SKM-1 (cell line): ENCODE measurements at regions not wholly inside any gene's neighbourhood (a gene's known extent, or its start where the extent isn't known, plus 50 kb on each side); places are given as distances from the start of the nearest gene placed in this dataset.

Experiments used
- DNase-seq: peaks from one replicate; lab custom pipeline; 2025; ENCODE audit not compliant: unreplicated experiment; lab: John Stamatoyannopoulos, UW

DNA sequence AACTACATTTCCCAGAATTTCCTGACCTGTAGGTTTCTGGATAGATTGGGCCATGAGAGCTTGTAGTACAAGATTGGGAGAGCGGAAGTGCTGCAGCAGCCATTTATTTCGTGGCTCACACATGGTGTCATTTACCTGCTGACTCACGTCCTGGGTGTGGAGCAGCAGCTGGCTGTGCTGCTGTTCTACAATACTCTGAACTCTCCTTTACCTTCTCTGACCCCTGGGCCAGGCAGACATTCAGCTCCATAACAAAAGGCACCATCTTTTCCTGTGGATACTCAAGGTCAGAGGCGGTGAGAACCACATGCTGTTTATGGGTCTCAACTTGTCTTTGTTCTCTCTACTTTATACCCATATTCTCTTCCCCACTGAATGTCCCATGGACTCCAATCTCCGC, 490.2 kb downstream of the IGSF11 start:
- DNase-seq = no peak

DNA sequence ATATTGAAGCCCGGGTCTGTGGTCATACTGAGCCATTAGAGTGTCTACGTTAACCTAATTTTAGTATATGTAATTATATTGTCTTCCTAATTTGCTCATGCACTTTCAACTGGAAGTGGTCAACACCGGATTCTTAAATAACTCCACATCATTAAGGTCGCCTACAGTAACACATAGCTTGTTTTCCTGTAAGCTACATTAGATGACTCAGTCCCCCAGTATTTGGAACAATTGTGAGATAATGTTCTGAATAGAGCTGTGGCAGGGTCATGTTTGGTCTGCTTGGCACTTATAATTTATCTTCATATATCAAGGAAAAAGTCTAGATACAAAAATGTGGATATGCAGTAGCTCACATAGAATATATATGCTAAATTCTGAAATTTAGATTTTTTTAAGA, 486.2 kb downstream of the IGSF11 start:
- DNase-seq = no peak

DNA sequence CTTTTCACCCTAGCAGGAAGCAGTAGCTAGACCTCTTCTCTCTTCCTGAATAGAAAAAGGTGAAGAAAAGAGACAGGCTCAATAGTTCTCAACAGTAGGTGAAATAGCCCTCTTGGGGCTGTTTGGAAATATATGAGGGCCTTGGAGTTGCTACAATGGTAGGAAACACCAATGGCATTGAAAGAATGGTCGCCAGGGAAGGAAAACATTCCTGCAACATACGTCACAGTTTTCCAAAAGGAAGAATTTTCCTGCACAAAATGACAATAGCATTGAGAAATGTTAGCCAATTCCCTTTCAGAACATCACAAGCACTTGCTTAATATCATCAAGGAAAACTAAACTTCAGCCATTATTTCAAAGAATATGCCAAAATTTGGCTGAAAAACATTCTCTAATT, 484.5 kb downstream of the IGSF11 start:
- DNase-seq = no peak

DNA sequence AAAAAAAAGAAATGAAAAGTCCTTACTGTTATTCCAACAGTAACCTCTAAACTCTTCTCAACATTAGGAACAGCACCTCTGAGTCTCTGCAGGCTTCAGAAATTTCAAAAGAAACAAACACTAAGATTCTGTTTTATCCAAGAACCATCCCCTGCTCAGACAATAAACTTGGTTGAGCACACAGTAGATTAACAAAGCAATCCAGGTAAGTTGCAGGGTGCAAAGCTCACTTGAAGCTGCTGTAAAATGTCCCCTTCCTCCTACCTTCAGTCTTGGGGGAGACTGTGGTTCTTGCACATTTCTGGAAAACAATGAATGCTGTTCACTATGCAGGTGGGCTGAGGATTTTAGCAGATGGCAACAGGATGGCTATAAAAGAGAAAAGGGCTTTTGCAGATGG, 484.1 kb downstream of the IGSF11 start:
- DNase-seq = no peak

DNA sequence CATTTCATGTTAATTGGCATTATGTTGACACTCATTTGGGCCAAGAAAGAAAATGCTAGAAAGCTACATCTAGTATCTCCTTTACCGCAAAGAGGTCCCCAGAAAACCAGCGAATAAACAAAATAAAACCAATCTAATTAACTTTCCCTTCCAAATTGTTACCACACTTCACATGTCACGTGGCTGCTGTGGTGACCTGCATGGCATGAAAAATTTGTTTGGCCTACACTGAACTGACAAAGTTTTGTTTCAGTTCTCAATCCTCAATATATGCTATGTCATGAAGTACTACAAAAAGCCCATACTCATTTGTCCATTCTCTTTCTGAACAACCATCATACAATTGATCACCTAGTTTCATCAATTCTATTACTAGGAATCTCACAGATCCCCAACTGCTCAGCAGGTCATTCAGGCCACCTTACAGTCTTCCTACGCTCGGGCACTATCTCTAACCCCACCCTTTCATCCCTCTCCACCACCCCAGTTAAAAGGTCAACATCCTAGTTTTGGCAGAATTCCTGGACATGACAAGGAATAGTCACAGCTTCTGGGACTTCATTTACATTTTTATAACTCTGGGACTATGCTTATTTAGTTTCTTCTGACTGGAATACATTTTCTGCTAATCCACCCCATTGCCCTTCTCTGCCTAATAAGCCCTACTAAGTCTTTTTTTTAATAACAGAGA, 480.4 kb downstream of the IGSF11 start:
- no peak for DNase-seq

DNA sequence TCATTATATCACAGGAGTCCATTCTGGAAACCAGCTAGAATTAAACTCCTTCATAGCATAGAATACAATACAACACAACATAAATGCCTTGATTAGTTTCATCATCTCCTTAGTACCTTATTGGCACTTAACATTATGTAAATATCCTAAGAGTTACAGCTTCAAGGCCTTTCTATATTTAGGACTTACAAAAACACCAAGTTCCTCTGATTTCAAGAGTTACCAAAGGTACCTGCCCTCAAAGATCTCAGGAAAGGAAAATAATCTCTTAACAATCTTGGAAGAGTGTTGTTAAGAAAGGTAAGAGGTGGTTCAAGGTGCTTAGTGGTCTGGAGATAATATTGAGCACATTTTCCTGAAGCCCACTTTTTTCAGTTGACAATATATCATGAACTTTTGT, 477.7 kb downstream of the IGSF11 start:
- no peak for DNase-seq

DNA sequence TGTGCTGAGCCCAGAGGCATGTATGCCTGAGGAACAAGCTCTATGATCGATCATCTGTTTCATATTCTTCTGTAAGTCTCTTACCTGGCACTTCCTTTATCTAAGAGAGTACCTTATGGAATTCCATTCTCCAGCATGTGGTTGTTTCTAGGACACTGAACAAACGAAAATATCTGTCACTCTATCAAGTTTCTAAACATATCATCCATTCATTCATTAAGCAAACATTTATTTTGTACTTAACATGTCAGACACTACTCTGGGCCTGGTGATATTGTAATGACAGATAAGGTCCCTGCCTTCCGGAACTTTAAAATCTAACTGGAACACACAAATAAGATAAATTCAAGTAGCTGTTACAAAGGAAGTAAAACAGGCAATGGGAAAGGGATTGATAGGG, 477.1 kb downstream of the IGSF11 start:
- no peak for DNase-seq

DNA sequence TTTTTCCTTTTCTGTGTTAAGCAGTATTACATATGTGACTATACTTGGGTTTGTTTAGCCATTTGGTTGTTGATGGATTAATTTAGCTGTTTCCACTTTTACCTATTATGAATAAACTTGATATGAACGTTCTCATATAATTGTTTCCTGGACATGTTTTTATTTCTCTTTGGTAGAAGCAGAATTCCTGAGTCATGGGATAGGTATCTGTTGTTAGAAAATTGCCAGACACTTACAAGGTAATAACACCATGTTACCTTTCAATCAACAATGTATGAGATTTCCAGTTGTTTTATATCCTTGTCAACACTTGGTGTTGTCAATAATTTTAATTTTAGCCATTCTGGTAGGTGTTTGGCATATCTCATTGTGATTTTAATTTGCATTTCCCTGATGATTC, 475.4 kb downstream of the IGSF11 start:
- DNase-seq = no peak

DNA sequence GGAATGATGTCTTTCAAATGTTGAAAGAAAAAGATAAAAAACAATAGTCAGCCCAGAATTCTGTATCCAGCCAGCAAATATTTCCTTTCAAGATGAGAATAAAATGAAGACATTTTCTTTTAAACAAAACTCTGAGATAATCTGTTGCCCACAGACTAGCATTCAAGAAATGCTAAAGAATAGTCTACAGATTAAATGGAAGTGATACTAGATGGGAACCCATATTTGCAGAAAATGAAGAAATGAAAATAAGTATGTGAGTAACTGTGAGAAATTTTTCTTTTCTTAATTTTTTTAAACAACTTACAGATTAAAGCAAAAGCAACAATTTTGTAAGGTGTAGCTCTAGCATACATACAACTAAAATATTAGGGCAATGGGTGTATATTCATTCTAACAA, 469.8 kb downstream of the IGSF11 start:
- DNase-seq = no peak

DNA sequence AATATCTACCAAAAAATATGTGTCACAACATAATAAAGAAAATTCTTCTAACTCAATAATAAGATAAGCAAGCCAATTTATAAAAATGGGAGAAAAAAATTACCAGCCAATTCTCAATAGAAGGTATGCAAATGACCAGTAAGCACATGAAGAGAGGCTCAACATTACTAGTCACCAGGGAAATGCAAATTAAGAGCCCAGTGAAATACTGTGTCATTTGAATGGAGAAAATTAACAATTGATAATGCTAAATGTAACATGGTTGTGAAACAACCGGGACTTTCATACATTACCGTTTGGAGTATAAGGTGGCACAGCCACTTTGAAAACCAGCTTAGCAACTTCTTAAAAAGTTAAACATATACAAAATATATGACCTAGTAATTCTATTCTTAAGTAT, 460.7 kb downstream of the IGSF11 start:
- no peak for DNase-seq

DNA sequence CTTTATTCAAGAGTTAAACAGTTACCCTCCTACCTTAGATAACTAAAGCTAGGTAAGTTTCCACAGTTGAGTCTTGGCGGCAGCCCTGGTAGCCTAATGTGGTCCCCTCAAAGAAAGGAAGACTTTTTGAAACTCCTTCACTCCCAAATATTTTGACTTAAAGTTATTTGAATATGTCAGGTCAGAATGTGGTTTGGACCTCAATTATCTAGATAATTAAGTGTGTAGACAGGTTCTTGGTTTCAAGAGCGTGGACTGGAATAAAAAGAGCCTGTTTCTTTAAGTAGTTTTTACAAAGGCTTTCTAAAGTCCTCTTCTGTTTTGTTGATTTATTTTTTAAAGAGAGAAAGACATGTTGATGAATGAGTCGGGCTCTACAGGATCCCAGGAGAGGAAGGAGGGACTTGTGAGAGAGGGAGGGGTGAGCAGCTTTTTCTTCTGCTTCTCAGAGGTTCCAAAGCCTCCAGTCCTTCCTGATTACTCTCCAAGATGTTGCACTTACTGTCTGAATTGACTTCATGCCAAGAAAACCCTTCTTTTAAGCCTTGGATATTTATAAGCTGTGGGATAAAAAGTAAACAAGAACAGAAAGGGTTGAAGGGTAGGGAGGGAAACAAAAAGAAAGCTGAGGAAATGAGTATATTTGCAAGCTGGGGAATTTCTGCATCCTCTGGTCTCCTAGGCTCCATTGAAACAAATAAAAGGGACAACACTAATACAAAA, 457.4 kb downstream of the IGSF11 start:
- DNase-seq = no peak

DNA sequence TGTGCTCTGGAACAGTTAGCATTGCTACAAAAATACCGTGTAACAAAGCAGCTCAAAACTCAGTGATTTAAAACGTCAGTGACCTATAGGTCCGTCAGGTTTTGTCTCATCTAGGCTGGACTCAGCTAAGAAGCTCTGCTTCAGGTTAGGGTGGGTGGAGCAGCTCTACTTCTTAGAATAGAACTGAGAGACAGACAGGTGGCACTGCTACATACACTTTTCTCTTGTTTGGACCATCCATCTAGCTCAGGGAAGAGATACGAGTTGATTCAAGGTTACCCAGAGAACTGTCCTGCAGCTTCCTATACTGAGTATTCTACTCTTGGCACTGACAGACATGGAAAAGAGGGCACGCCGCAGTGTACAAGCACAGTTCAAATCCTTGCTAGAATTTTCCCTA, 456.1 kb downstream of the IGSF11 start:
- DNase-seq = no peak

DNA sequence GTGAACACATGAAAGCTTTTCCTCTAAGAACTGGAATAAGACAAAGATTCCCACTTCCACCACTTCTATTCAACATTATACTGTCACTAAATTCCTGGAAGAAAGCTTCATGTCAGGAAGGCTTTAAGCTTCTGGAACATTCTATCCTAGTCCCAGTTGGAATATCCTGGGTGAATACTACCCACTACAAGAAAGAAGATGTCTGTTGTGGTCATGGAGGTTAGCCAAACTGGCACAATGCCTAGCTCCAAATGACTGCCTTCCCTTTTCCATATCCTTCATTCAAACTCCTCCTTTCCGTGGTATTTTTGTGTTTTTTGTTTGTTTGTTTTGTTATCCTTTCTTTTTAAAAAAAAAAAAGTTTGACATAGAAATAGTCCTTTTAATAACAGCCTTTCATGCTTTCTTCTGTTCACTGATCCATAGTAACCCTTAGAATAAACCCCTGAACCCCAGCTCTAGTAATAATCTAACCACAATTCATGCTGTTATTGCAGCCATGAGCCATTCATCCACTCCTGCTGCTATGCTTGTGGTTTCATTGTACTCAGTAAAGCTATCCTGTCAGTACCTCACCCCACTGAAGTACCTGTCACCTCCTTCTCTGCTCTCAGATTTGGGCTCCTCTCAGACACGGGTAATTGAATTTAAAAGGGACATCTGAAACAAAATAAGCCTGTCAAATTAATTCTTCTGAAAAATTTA, 447.5 kb downstream of the IGSF11 start:
- DNase-seq = no peak

DNA sequence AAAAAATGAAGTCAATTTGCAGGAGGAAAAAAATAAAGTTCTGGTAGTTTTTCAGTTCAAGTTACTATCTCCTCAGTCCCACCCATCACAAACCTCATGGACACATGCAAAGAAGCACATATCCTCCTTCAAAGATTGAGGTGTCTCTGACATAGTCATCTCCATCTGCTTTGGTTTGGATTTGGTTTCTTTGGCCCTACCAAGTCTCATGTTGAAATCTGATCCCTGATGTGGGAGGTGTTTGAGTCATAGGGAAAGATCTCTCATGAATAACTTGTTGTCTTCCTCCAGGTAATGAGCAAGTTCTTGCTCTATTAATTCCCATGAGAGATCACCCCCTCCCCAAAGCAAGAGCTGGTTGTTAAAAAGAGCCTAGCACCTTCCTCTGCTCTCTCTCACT, 446.8 kb downstream of the IGSF11 start:
- no peak for DNase-seq

DNA sequence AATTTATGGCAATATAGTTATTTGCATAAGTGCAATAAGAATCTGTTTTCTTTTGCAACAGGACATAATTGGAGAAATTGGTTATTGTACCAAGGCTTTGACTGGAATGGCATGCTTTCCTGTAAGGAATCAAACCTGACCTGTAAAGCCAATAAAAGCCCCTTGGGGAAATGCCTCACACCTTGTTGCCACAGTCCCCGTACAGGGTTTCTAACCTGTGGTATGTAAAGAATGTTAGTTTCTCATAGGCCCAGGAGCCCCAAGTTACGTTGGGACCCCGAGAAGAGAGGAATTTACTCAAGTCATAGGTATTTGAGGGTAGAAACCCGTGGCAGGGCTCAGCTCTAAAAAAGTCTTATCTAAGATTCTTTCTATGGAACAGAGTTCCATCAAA, 441.4 kb downstream of the IGSF11 start:
- no peak for DNase-seq

DNA sequence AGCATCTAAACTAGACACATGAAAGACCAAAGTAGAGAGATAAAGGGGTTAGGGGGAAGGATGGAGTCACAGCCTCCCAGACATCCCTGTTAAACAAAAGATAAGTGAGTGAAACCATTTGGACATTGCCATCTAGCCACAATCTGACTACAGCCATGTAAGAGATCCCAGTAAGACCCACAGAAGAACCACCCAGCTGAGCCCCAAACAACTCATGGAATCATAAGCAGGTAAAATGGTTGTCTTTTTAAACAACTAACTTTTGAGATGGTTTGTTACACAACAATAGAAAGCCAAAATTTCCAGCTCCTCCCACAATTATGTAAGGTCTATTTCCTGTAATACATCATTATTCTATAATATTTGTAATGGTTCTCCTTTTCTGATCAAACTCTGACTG, 437.5 kb downstream of the IGSF11 start:
- DNase-seq = no peak

DNA sequence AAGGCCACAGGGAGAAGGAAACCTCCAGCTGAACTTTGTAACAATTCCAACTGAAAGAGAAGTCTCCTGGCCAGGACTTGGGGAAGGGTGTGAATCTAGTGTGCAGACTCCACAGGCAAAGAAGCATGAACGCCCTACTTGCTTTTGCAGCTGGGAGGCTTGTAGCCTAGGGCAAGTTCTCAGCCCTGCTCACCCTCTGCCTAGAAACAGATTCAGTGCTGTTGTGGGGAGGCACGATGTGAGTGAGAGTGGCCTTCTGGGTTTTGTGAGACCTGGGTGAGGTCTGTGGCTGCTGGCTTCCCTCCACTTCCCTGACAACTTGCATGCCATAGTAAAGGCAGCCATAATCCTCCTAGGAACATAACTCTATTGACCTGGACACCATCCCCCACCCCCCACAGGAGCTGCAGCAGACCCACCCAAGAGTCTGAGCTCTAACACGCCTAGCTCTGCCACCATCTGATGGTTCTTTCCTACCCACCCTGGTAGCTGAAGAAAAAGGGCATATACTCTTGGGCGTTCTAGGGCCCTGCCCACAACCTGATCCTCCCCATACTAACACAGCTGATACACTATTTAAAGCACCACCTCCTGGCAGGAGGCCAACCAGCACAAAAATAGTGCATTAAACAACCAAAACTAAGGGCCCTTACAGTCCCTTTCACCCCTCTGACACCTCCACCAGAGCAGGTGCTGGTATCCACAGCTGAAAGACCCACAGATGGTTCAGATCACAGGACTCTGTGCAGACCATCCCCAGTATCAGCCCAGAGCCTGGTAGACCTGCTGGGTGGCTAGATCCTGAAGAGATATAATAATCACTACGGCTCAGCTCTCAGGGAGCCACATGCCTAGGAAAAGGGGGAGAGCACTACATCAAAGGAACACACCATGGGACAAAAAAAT, 426.5 kb downstream of the IGSF11 start:
- no peak for DNase-seq

DNA sequence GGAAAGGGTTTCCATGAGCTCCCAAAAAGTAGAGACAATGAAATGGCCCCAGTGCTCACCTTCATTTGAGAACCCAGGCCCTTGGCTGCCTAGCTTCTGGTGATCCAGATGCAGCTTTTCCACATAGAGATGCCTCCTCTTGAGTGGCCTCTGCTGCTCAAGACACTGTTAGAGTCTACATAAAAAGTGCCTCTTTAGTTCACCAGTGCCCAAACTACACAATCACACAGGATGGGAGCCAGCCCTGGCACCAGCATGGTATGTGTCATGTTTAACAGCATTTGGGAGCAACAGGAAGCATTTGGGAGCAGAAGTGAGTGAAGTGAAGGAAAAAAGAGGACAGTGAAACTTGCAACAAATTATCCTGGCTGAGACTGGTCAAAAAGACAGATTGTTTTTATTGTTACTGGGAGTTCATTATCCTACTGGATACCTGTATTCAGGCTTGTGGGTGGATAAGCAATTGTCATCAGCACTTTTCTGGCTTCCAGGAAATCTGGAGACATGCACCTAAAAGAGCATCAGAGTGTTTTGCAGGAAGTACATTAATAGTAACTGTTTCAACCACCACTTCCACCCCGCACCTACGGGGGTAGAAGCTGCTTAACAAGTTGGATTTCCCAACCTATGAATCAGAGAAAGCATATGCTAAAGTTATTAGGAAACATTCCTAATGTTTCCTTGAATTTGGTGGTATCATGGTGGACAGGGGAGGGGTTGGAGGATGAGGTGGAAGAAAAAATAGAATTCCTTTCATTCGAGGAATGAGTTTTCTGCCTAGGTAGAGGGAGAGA, 416.2 kb downstream of the IGSF11 start:
- no peak for DNase-seq

DNA sequence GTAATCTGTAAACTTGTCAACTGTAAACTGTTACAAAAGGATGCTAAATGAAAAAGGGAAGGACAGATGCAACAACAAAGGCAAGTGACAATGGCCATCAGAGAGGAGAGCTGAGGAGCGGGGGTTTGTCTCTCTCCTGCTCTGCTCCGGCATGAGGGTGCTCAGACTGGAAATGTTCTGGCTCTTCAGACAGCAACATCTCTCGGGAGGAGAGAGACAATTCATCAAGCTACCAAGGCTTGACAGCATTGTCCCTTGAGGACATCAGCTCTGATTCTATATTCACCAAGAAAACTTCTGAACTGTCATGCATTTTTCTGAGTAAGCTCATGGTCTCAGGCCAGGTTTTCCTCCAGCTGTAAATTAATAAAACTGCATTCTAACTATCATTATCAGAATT, 408.2 kb downstream of the IGSF11 start:
- no peak for DNase-seq

DNA sequence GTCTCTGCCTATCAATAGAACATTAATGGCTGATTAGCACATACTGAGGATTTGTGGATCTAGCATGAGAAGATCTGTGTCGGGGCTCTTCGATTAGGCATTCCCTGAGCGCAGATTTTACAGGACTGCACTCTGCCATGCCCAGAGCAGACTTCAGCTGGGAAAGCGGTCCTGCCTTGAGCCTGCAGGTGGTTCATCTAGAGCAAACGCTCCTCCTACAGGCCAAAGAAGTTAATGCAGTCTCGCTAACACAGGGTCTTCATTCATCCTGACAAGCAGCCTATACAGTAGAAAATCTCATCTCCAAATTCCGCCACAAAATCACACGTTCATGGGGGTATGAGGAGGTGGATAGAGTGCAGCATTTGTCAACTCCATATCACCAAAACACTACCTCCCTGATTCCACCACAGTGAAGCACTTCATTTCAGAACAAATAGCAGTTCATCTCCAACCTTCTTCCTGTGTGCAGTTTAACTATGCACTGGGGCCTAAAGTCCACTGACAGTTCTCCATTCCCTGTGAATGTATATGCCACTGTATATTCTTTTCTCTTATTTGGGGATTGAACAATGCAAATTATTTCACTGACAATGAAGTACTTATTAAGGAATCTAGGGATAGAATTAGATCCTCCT, 405.8 kb downstream of the IGSF11 start:
- peak; percentile 14 for DNase-seq
